GM12801 (cell line): ENCODE measurements at regions not wholly inside any gene's neighbourhood (a gene's known extent, or its start where the extent isn't known, plus 50 kb on each side); places are given as distances from the start of the nearest gene placed in this dataset.

ENCODE experiments used
- TF ChIP-seq, protein P1 (sequence below): IDR thresholded peaks from one replicate; pipeline ENCODE4 v1.5.1; 2011; ENCODE audit warnings: control low read depth; ENCODE audit not compliant: insufficient read length; ENCODE audit errors: extremely low read depth

DNA sequence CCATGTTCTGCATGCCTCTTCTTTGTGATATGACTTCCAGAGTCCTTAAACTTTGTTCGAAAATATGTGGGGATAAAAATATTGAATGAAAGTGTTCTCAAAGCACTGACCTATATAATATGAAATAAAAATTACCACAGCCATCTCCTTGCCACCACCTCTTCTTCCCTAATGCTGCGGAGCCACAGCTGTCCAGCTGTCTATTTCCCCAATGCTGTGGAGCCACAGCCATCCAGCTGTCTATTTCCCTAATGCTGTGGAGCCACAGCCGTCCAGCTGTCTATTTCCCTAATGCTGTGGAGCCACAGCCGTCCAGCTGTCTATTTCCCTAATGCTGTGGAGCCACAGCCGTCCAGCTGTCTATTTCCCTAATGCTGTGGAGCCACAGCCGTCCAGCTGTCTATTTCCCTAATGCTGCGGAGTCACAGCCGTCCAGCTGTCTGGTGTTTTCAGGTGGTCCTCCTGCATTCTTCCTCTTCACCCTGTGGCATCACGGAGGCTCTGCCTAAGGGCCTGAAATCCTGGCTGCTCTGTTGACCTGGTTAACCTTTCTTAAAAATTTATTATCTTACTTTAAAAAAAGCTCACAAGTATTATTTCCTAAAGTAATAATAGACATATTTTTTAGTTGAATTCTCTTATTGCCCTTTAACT lies 266.1 kb upstream of the MEX3C start:
- TF ChIP-seq, protein P1, sequence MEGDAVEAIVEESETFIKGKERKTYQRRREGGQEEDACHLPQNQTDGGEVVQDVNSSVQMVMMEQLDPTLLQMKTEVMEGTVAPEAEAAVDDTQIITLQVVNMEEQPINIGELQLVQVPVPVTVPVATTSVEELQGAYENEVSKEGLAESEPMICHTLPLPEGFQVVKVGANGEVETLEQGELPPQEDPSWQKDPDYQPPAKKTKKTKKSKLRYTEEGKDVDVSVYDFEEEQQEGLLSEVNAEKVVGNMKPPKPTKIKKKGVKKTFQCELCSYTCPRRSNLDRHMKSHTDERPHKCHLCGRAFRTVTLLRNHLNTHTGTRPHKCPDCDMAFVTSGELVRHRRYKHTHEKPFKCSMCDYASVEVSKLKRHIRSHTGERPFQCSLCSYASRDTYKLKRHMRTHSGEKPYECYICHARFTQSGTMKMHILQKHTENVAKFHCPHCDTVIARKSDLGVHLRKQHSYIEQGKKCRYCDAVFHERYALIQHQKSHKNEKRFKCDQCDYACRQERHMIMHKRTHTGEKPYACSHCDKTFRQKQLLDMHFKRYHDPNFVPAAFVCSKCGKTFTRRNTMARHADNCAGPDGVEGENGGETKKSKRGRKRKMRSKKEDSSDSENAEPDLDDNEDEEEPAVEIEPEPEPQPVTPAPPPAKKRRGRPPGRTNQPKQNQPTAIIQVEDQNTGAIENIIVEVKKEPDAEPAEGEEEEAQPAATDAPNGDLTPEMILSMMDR, result no peak

DNA sequence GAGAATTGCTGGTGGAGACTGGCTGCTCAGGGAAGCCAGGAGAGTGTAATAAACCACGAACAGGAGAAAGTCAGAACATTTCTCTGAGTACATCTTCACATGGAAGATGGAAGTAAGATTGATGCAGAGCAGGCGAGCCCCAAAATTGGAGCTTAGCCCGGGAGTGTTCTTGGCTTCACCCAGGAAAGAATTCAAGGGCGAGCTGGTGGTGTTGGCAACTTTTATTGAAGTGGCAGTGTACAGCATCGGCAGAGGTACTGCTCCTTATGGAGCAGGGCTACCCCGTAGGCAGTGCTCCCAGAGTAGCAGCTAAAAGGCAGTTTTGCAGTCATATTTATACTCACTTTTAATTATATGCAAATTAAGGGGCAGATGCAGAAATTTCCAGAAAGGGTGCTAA lies 281.4 kb upstream of the MEX3C start:
- TF ChIP-seq, protein P1, result no peak

DNA sequence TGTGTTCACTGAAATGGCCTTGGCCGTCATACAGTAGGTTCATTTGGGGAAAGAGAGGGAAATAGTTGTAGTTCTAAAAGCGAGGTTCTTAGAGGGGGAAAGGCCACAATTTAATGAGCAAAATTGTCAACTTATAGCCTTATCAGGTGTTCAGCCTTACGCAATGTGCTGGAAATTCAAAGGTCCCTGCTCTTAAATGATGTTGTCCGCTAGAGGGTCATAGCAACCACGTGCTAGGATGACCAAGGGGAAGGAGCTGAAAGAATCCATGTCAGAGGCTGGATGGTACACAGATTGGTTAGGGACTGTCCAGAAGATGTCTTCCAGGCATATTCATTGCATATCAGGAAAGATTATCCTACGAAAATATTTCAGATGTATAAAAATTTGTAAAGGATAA lies 282.3 kb upstream of the MEX3C start:
- TF ChIP-seq, protein P1, result no peak

DNA sequence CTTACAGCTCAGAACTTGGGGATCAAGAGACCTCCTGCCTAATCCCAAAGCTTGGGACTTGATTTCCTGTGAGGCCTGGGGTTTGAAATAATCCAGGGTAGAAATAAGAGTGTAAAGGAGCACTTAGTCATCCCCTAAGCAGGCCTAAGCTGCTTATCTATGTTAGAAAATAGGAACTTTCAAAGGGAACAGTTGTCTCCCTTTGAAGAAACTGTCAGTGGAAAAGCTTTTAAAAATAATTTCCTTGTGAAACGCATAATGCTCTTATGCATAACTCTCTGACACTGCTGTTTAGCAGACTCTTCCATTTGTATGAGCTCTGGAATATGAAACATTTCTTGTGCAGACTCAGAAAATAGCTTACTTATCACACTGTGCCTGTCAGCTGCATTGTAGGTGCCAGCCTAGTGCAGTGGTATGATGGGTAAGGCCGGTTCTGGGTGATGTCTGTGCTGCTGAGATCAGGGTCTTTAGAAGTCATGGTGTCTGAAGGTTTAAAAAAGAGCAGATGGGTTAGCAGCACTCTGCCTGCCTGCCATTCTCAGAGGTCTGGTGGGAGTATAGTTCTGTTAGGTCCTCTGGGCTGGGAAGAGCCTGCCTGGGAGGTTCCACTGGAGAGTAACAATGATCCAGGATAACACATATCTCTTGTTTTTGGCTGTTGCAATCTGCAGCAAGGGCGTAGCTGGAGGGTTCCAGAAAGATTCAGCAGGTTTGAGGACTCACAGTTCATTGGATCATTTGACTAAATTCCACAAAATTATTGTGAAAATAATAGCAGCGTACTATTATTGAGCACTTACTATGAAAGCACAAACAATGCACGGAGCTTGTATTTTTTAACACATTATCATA lies 283.2 kb upstream of the MEX3C start:
- TF ChIP-seq, protein P1, result no peak

DNA sequence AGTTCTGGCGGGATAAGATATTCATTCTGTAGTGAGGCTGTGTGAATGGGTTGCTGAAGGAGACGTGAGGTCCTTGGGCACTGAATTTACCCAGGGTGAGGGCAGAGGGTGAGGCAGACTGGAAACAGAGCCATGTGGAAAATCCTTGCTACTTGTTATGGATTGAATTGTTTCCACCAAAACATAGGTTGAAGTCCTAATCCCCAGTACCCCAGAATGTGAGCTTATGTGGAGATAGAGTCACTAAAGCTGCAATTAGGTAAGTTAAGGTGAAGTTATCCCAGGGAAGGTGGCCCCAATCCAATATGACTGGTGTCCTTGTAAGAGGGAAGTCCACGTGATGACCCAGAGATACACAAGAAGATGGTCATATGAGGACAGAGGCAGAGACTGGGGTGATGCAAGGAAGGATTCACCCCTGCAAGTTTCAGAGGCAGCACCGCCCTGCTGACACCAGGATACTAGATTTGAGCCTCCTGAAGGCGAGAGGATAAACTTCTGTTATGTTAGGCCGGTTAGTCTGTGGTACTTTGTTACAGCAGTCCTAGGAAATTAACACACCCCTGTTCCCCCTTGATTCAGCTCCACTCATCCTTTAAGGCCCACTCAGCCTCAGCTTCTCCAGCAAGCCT lies 289.4 kb upstream of the MEX3C start:
- TF ChIP-seq, protein P1, result no peak

DNA sequence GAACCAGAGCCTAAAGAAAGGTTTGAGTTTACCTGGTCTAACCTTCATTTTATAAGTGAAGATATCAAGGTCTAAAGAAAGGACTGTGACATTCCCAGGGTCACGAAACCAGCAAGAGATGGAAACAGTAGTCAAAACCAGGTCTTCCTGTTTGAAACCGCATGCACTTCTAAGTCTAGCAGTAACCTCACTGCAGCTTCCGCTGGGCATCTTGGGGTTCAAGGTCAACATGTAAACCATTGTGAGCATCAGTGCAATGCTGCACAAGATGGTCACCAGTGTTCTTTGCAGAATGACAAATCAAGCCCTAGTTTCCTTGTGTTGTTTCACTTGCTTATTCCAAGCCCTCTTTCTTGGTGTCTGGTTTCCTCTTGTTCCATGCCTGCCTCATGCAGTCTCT lies 292.9 kb upstream of the MEX3C start:
- TF ChIP-seq, protein P1, result no peak

DNA sequence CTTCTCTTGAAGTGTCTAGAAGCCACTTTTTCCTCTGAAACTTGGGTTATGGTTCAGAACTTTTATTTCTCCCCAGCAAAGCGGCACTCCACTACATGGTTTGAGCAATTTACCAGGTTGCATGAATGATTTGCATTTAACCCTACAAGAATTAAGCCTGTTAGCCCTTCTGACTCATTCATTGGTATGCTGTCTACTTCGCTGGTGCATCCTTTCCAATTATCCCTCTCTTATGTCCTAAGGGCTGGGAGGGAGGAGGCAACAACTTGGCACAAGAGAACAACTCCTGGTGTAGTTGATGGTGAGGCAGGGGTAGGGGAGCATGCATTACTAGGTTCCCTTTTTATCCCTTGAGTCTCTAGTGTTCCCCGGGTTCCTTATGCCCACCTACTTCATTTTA lies 293.4 kb upstream of the MEX3C start:
- TF ChIP-seq, protein P1, result no peak
